Caco-2 (cell line): ENCODE measurements at regions not wholly inside any gene's neighbourhood (a gene's known extent, or its start where the extent isn't known, plus 50 kb on each side); places are given as distances from the start of the nearest gene placed in this dataset.

Experiments used
- BruUV-seq: library from RNA; stranded (reverse); fragments of 400-500 nt; replicated peaks from 2 replicates; lab custom pipeline; 2021; lab: Mats Ljungman, UMichigan
- CTCF ChIA-PET: fragments of 300-600 bp; sonication (Branson Sonifier 250); formaldehyde crosslinking; loops from one replicate; lab custom pipeline; 2022; ENCODE audit warnings: antibody characterized with exemption; lab: Charles Lee
- POLR2A ChIA-PET: fragments of 300-600 bp; sonication (Branson Sonifier 250); formaldehyde crosslinking; loops from one replicate; lab custom pipeline; 2022; ENCODE audit warnings: antibody characterized with exemption; lab: Charles Lee
- DNase-seq, 2 experiments: peaks; one replicate each; pipeline versions ENCODE4 v3.0.0 to v3.0.0-alpha.2; 2020 to 2022
- H3K27me3 ChIP-seq: replicated peaks from 2 replicates; pipeline ENCODE4 v1.6.0; 2011; ENCODE audit warnings: low read length; ENCODE audit not compliant: control insufficient read depth, insufficient read depth
- H3K36me3 ChIP-seq: 2 replicates; pipeline ENCODE4 v1.5.1; 2011; ENCODE audit warnings: low read length; ENCODE audit not compliant: control insufficient read depth, insufficient read depth
- H3K4me1 ChIP-seq: fragments of 250-450 bp; sonication (Bioruptor Pico); 2 replicates; pipeline ENCODE4 v1.5.1; 2020; ENCODE audit warnings: mild to moderate bottlenecking
- H3K4me3 ChIP-seq: 2 replicates; pipeline ENCODE4 v1.5.1; 2011; ENCODE audit warnings: low read depth, mild to moderate bottlenecking, control low read depth, low read length
- H3K9me3 ChIP-seq: fragments of 250-450 bp; sonication (Bioruptor Pico); 2 replicates; pipeline ENCODE4 v1.5.1; 2020; ENCODE audit warnings: mild to moderate bottlenecking, moderate library complexity
- H3K27ac Mint-ChIP-seq: one replicate; pipeline ENCODE4 v1.8.0; 2022; ENCODE audit warnings: mixed read lengths; ENCODE audit not compliant: unreplicated experiment
- H3K27me3 Mint-ChIP-seq: one replicate; pipeline ENCODE4 v1.8.0; 2022; ENCODE audit warnings: mixed read lengths; ENCODE audit not compliant: insufficient read depth, unreplicated experiment
- H3K36me3 Mint-ChIP-seq: one replicate; pipeline ENCODE4 v1.8.0; 2022; ENCODE audit warnings: mild to moderate bottlenecking, mixed read lengths; ENCODE audit not compliant: insufficient read depth, unreplicated experiment
- H3K4me1 Mint-ChIP-seq: one replicate; pipeline ENCODE4 v1.8.0; 2022; ENCODE audit warnings: low read depth, mixed read lengths; ENCODE audit not compliant: unreplicated experiment
- H3K4me3 Mint-ChIP-seq: one replicate; pipeline ENCODE4 v1.8.0; 2022; ENCODE audit warnings: mild to moderate bottlenecking, moderate library complexity, mixed read lengths; ENCODE audit not compliant: unreplicated experiment
- H3K9me3 Mint-ChIP-seq: one replicate; pipeline ENCODE4 v1.8.0; 2022; ENCODE audit warnings: mixed read lengths; ENCODE audit not compliant: unreplicated experiment
- intact Hi-C: fragments of 100-400 bp; cut with micrococcal nuclease; formaldehyde crosslinking; loops from one replicate; pipeline ENCODE4 v1.10.0; 2022; ENCODE audit not compliant: unreplicated experiment
- TF ChIP-seq, protein P1 (sequence below), 2 experiments: fragments of 200-600 bp in 1 of 2; IDR thresholded peaks; 1 replicate in 1 of 2; 2 replicates in 1 of 2; pipeline versions ENCODE4 v1.5.1 to v1.8.0; 2011 to 2022; ENCODE audit warnings: antibody characterized with exemption in 1 of 2, control low read depth in 1 of 2, inconsistent platforms in 1 of 2, low read depth in 1 of 2, low read length in 1 of 2, mild to moderate bottlenecking in 1 of 2, moderate library complexity in 1 of 2; ENCODE audit not compliant: insufficient read depth in 1 of 2, severe bottlenecking in 1 of 2, unreplicated experiment in 1 of 2

DNA sequence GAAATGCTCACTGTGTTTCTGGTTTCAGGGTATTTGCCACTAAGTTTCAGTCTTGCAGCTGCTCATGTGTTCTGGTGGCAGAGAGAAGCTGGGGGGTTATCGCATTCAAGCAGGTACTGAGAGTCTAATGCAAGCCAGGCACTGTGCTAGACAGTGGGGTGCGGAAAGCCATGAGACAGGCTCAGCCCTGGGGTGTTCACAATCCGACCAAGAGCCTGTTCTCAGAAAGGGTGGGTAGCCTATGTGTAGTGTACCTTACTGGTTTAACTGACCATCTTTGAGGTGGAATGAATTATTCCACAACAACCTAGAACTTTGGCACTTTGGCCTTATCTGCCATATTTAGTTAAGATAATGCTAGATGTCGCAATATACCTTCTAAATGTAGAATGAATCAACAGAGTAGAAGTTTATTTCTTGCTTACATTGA, 55.3 kb upstream of the ROR1 start:
- CTCF ChIA-PET: interaction anchor here (1.3 to 1.5 kb wide), 2 partner anchors 7 to 26 kb away, joined by 3 to 11 read pairs; no protein-coding TSS in a partner anchor
- peak overlapping the region; percentile 62 for H3K4me3 Mint-ChIP-seq
- no peaks in the 10 kb centered on the region for H3K27me3 Mint-ChIP-seq
- no peaks in the 10 kb centered on the region for H3K36me3 ChIP-seq
- POLR2A ChIA-PET: interaction anchor here (1.3 kb wide), 1 partner anchor 27 kb away, joined by 8 read pairs; no protein-coding TSS in a partner anchor
- BruUV-seq: no TSS peak
- peak; percentile 46 to 49 for DNase-seq
- intact Hi-C loops: loop anchor here (1.0 to 5.0 kb wide), 2 partner anchors 8 to 54 kb away; partner anchors contain the start of gene ROR1
- H3K36me3 Mint-ChIP-seq: peaks cover 4% of the 10 kb centered on the region
- H3K27ac Mint-ChIP-seq: peak overlapping the region; percentile 91
- peaks cover 69% of the 10 kb centered on the region for H3K4me1 ChIP-seq
- no peak overlapping the region for H3K4me3 ChIP-seq
- H3K27me3 ChIP-seq: no peaks in the 10 kb centered on the region
- H3K4me1 Mint-ChIP-seq: peaks cover 30% of the 10 kb centered on the region
- TF ChIP-seq, protein P1, sequence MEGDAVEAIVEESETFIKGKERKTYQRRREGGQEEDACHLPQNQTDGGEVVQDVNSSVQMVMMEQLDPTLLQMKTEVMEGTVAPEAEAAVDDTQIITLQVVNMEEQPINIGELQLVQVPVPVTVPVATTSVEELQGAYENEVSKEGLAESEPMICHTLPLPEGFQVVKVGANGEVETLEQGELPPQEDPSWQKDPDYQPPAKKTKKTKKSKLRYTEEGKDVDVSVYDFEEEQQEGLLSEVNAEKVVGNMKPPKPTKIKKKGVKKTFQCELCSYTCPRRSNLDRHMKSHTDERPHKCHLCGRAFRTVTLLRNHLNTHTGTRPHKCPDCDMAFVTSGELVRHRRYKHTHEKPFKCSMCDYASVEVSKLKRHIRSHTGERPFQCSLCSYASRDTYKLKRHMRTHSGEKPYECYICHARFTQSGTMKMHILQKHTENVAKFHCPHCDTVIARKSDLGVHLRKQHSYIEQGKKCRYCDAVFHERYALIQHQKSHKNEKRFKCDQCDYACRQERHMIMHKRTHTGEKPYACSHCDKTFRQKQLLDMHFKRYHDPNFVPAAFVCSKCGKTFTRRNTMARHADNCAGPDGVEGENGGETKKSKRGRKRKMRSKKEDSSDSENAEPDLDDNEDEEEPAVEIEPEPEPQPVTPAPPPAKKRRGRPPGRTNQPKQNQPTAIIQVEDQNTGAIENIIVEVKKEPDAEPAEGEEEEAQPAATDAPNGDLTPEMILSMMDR (IDR thresholded peaks at IDR 0.05; ENCODE audit: insufficient read depth in 1 of 2, low read depth in 1 of 2, low read length in 1 of 2, severe bottlenecking in 1 of 2, unreplicated experiment in 1 of 2): no peak
- no peaks in the 10 kb centered on the region for H3K9me3 ChIP-seq
- H3K9me3 Mint-ChIP-seq: no peaks in the 10 kb centered on the region

- ChIA-PET POLR2A (no interaction called here), CTCF (no interaction called here)
- intact Hi-C loops: no loop called here
These were observed 52.2 kb upstream of the ROR1 start for GRCh38 chr1:63721531-63722189.

DNA sequence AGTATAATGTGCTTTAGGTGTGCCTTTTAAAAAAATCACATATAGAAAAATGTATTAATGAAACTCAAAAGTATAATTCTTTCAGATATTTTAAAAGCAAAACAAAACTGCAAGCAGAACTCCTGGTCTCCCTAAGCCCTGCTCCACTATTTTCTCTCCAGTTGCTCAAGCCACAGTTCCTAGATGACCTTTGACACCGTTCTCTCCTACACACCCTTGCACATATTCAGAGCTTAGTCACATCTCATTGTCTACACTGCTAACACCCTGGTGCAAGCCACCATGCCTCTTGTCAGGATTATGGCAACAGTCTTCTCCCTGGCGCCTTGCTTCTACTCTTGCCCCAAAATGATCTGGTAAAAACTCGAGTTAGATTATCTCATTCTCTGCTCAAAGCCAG, 50.2 kb upstream of the ROR1 start:
- Mint-ChIP-seq H3K4me3 (no peak overlapping the region), H3K36me3 (peaks cover 10% of the 10 kb centered on the region), H3K27ac (peak overlapping the region; percentile 82), H3K9me3 (no peaks in the 10 kb centered on the region), H3K27me3 (no peaks in the 10 kb centered on the region), H3K4me1 (peaks cover 23% of the 10 kb centered on the region)
- Histone ChIP-seq H3K4me3 (no peak overlapping the region), H3K9me3 (no peaks in the 10 kb centered on the region; the same call in 1 of the 2 replicates), H3K27me3 (no peaks in the 10 kb centered on the region), H3K36me3 (no peaks in the 10 kb centered on the region), H3K4me1 (peaks cover 43% of the 10 kb centered on the region)
- intact Hi-C loops: no loop called here
- no TSS peak for BruUV-seq
- ChIA-PET POLR2A (no interaction called here), CTCF (no interaction called here)
- peak in 1 of 2 experiments; percentile 28 for DNase-seq
- TF ChIP-seq, protein P1 (IDR thresholded peaks at IDR 0.05; ENCODE audit: insufficient read depth in 1 of 2, low read depth in 1 of 2, low read length in 1 of 2, severe bottlenecking in 1 of 2, unreplicated experiment in 1 of 2): no peak

More at GRCh38 chr1:63721531-63722189, 52.2 kb upstream of the ROR1 start:
- DNase-seq: no peak
- TF ChIP-seq, protein P1 (IDR thresholded peaks at IDR 0.05; ENCODE audit: insufficient read depth in 1 of 2, low read depth in 1 of 2, low read length in 1 of 2, severe bottlenecking in 1 of 2, unreplicated experiment in 1 of 2): no peak
- Histone ChIP-seq H3K36me3 (no peaks in the 10 kb centered on the region), H3K4me1 (peaks cover 61% of the 10 kb centered on the region), H3K4me3 (no peak overlapping the region), H3K9me3 (no peaks in the 10 kb centered on the region), H3K27me3 (no peaks in the 10 kb centered on the region)
- H3K4me3 Mint-ChIP-seq: no peak overlapping the region
- H3K27me3 Mint-ChIP-seq: no peaks in the 10 kb centered on the region
- H3K27ac Mint-ChIP-seq: peak overlapping the region; percentile 68
- BruUV-seq: no TSS peak
- peaks cover 4% of the 10 kb centered on the region for H3K36me3 Mint-ChIP-seq
- peaks cover 34% of the 10 kb centered on the region for H3K4me1 Mint-ChIP-seq
- H3K9me3 Mint-ChIP-seq: no peaks in the 10 kb centered on the region
